CD4-positive, alpha-beta T cell treated with Interleukin-17A for 4 hours (primary cell): ENCODE measurements at regions not wholly inside any gene's neighbourhood (a gene's known extent, or its start where the extent isn't known, plus 50 kb on each side); places are given as distances from the start of the nearest gene placed in this dataset.

Experiments used
- DNase-seq: peaks from one replicate; pipeline ENCODE4 v3.0.0-alpha.2; 2020; ENCODE audit warnings: mixed read lengths

GRCh38 chrX:43522582-43522981 is 133.5 kb upstream of the MAOA start:
- DNase-seq: no peak

GRCh38 chrX:43525901-43526610 is 130.0 kb upstream of the MAOA start:
- no peak for DNase-seq

GRCh38 chrX:43526878-43527277 is 129.2 kb upstream of the MAOA start:
- no peak for DNase-seq

- DNase-seq: no peak
These were observed 128.3 kb upstream of the MAOA start for GRCh38 chrX:43527801-43528200.

GRCh38 chrX:43530837-43531236 is 125.3 kb upstream of the MAOA start:
- DNase-seq: no peak

GRCh38 chrX:43540318-43540717 is 115.8 kb upstream of the MAOA start:
- no peak for DNase-seq

GRCh38 chrX:43551590-43551989 is 104.5 kb upstream of the MAOA start:
- DNase-seq: no peak

- DNase-seq: no peak
These were observed 103.9 kb upstream of the MAOA start for GRCh38 chrX:43552156-43552555.

- DNase-seq: no peak
These were observed 103.4 kb upstream of the MAOA start for GRCh38 chrX:43552703-43553102.

- DNase-seq: no peak
These were observed 102.8 kb upstream of the MAOA start for GRCh38 chrX:43553257-43553656.

- DNase-seq: no peak
These were observed 99.9 kb upstream of the MAOA start for GRCh38 chrX:43556207-43556606.

- peak; percentile 69 for DNase-seq
These were observed 98.3 kb upstream of the MAOA start for GRCh38 chrX:43557792-43558191.

GRCh38 chrX:43559644-43560043 is 96.5 kb upstream of the MAOA start:
- peak; percentile 32 for DNase-seq

GRCh38 chrX:43560247-43560946 is 95.7 kb upstream of the MAOA start:
- no peak for DNase-seq

GRCh38 chrX:43562372-43562771 is 93.7 kb upstream of the MAOA start:
- no peak for DNase-seq

- DNase-seq: no peak
These were observed 91.1 kb upstream of the MAOA start for GRCh38 chrX:43564953-43565352.

GRCh38 chrX:43566170-43566569 is 89.9 kb upstream of the MAOA start:
- DNase-seq: no peak

- DNase-seq: no peak
These were observed 82.6 kb upstream of the MAOA start for GRCh38 chrX:43573441-43574015.

GRCh38 chrX:43580621-43581020 is 75.5 kb upstream of the MAOA start:
- no peak for DNase-seq

- DNase-seq: no peak
These were observed 74.9 kb upstream of the MAOA start for GRCh38 chrX:43581167-43581566.

- no peak for DNase-seq
These were observed 74.1 kb upstream of the MAOA start for GRCh38 chrX:43581888-43582539.

GRCh38 chrX:43582540-43582913 is 73.6 kb upstream of the MAOA start:
- DNase-seq: no peak

- no peak for DNase-seq
These were observed 70.2 kb upstream of the MAOA start for GRCh38 chrX:43585922-43586321.

GRCh38 chrX:43586830-43587229 is 69.3 kb upstream of the MAOA start:
- DNase-seq: no peak
